ENCODE measurements at regions not wholly inside any gene's neighbourhood (a gene's known extent, or its start where the extent isn't known, plus 50 kb on each side); places are given as distances from the start of the nearest gene placed in this dataset.

DNA sequence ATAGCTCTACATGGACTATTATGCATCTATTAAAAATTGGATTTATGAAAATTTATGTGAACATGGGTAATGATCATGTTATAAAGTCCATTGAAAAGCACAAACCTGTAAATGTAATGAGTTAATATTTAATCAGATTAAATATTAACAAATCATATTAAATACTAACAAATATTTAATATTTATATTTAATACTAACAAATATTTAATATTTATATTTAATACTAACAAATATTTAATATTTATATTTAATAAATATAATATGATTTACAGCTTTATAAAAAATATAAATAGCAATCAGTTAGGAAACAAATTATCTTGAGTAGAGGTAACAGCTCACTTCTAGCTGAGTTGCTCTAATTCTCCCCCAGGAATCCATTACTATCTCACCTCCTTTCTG lies 758.0 kb upstream of the USP15 start:
- H3K4me3 ChIP-seq (ENCODE audit: low read depth in 1 of 2, low read length in 2 of 2): no peak overlapping the region
- H3K36me3 ChIP-seq (ENCODE audit: control insufficient read depth in 2 of 2, insufficient read depth in 2 of 2, low read length in 1 of 2): no peaks in the 10 kb centered on the region
- H3K9me3 ChIP-seq (ENCODE audit: control insufficient read depth in 2 of 2, insufficient read depth in 1 of 2, low read depth in 1 of 2, low read length in 1 of 2): no peaks in the 10 kb centered on the region
- no peaks in the 10 kb centered on the region for H3K4me1 ChIP-seq (ENCODE audit: control insufficient read depth in 2 of 2, insufficient read depth in 2 of 2, low read length in 1 of 2)
- H3K27ac ChIP-seq (ENCODE audit: low read depth in 2 of 2, low read length in 1 of 2): no peak overlapping the region
- H3K27me3 ChIP-seq (ENCODE audit: control insufficient read depth in 1 of 2, insufficient read depth in 2 of 2, low read length in 2 of 2): no peaks in the 10 kb centered on the region

- Histone ChIP-seq H3K27me3 (ENCODE audit: control insufficient read depth in 1 of 2, insufficient read depth in 2 of 2, low read length in 2 of 2) (no peaks in the 10 kb centered on the region), H3K4me1 (ENCODE audit: control insufficient read depth in 2 of 2, insufficient read depth in 2 of 2, low read length in 1 of 2) (no peaks in the 10 kb centered on the region), H3K4me3 (ENCODE audit: low read depth in 1 of 2, low read length in 2 of 2) (no peak overlapping the region), H3K27ac (ENCODE audit: low read depth in 2 of 2, low read length in 1 of 2) (no peak overlapping the region), H3K9me3 (ENCODE audit: control insufficient read depth in 2 of 2, insufficient read depth in 1 of 2, low read depth in 1 of 2, low read length in 1 of 2) (no peaks in the 10 kb centered on the region), H3K36me3 (ENCODE audit: control insufficient read depth in 2 of 2, insufficient read depth in 2 of 2, low read length in 1 of 2) (no peaks in the 10 kb centered on the region)
- 16 to 31% methylated on average over 1 of the region's 1 CpG for WGBS, 2 donors
These were observed 755.7 kb upstream of the USP15 start for GRCh38 chr12:61504396-61505080.

- no peaks in the 10 kb centered on the region for H3K4me1 ChIP-seq (ENCODE audit: control insufficient read depth in 2 of 2, insufficient read depth in 2 of 2, low read length in 1 of 2)
- WGBS, 2 donors: 55 to 63% methylated on average over 2 of the region's 2 CpGs
- H3K27ac ChIP-seq (ENCODE audit: low read depth in 2 of 2, low read length in 1 of 2): no peak overlapping the region
- no peaks in the 10 kb centered on the region for H3K36me3 ChIP-seq (ENCODE audit: control insufficient read depth in 2 of 2, insufficient read depth in 2 of 2, low read length in 1 of 2)
- H3K9me3 ChIP-seq (ENCODE audit: control insufficient read depth in 2 of 2, insufficient read depth in 1 of 2, low read depth in 1 of 2, low read length in 1 of 2): peaks cover 0 to 4% of the 10 kb centered on the region in 2 donors
- H3K4me3 ChIP-seq (ENCODE audit: low read depth in 1 of 2, low read length in 2 of 2): no peak overlapping the region
- no peaks in the 10 kb centered on the region for H3K27me3 ChIP-seq (ENCODE audit: control insufficient read depth in 1 of 2, insufficient read depth in 2 of 2, low read length in 2 of 2)
These were observed 746.7 kb upstream of the USP15 start for GRCh38 chr12:61513499-61513898.

- Histone ChIP-seq H3K4me3 (ENCODE audit: low read depth in 1 of 2, low read length in 2 of 2) (no peak overlapping the region), H3K36me3 (ENCODE audit: control insufficient read depth in 2 of 2, insufficient read depth in 2 of 2, low read length in 1 of 2) (no peaks in the 10 kb centered on the region), H3K9me3 (ENCODE audit: control insufficient read depth in 2 of 2, insufficient read depth in 1 of 2, low read depth in 1 of 2, low read length in 1 of 2) (peaks cover 0 to 4% of the 10 kb centered on the region in 2 donors), H3K4me1 (ENCODE audit: control insufficient read depth in 2 of 2, insufficient read depth in 2 of 2, low read length in 1 of 2) (no peaks in the 10 kb centered on the region), H3K27me3 (ENCODE audit: control insufficient read depth in 1 of 2, insufficient read depth in 2 of 2, low read length in 2 of 2) (no peaks in the 10 kb centered on the region), H3K27ac (ENCODE audit: low read depth in 2 of 2, low read length in 1 of 2) (no peak overlapping the region)
- 72 to 79% methylated on average over 8 of the region's 8 CpGs for WGBS, 2 donors
These were observed 746.2 kb upstream of the USP15 start for GRCh38 chr12:61514016-61514415.

DNA sequence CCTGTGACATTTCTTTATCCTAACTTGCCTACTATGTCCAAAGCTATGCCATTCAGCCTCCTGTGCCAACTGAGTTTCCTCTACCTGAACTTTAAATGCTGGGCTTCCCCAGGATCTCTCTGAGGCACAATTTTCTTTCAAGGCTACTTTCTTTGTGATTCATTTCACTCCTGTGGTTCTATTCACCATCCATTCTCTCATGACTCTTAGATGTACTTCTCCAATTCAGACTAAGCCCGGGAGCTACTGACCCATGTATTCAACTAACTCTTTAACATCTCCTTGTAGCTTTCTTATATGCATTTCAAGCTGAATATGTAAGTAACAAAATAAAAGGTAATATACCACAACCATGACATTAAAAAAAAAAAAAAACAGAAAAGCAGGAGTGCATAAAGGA lies 738.9 kb upstream of the USP15 start:
- Histone ChIP-seq H3K27me3 (ENCODE audit: control insufficient read depth in 1 of 2, insufficient read depth in 2 of 2, low read length in 2 of 2) (no peaks in the 10 kb centered on the region), H3K4me3 (ENCODE audit: low read depth in 1 of 2, low read length in 2 of 2) (no peak overlapping the region), H3K9me3 (ENCODE audit: control insufficient read depth in 2 of 2, insufficient read depth in 1 of 2, low read depth in 1 of 2, low read length in 1 of 2) (no peaks in the 10 kb centered on the region), H3K4me1 (ENCODE audit: control insufficient read depth in 2 of 2, insufficient read depth in 2 of 2, low read length in 1 of 2) (no peaks in the 10 kb centered on the region), H3K27ac (ENCODE audit: low read depth in 2 of 2, low read length in 1 of 2) (no peak overlapping the region), H3K36me3 (ENCODE audit: control insufficient read depth in 2 of 2, insufficient read depth in 2 of 2, low read length in 1 of 2) (no peaks in the 10 kb centered on the region)
- 60 to 63% methylated on average over 1 of the region's 1 CpG for WGBS, 2 donors

DNA sequence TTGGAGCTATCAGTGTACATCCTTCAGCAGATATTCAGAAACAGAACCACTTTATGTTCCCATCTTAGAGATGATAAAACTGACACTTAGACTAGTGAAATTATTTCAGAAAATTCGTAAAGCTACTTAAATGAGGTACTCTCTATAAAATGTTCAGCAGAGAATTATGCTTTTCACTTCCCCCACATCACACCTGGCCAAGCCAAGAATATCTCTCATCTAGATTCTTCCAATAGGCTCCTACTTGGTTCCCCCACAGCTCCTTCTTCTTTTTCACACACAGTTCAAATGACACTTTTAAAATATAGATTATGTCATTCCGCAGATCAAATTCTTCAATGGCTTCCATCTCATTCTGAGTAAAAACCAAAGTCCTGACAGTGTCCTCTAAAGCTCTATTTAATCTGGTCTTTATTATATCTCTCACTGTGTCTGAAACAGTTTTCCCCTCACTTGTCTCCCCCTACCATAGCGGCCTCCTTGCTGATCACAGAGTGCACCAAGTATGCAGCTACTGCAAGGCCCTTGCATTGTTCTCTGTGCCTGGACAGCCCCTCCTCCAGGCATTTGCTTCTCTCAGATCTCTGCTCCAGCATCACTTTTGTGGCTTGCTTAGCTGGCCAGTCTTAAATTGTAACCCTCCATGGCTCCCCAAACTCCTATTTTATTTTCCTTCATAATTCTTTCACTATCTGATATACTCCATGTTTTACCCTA lies 736.8 kb upstream of the USP15 start:
- no peaks in the 10 kb centered on the region for H3K9me3 ChIP-seq (ENCODE audit: control insufficient read depth in 2 of 2, insufficient read depth in 1 of 2, low read depth in 1 of 2, low read length in 1 of 2)
- no peak overlapping the region for H3K4me3 ChIP-seq (ENCODE audit: low read depth in 1 of 2, low read length in 2 of 2)
- no peak overlapping the region for H3K27ac ChIP-seq (ENCODE audit: low read depth in 2 of 2, low read length in 1 of 2)
- H3K36me3 ChIP-seq (ENCODE audit: control insufficient read depth in 2 of 2, insufficient read depth in 2 of 2, low read length in 1 of 2): no peaks in the 10 kb centered on the region
- WGBS, 2 donors: 76 to 79% methylated on average over 3 of the region's 3 CpGs
- H3K27me3 ChIP-seq (ENCODE audit: control insufficient read depth in 1 of 2, insufficient read depth in 2 of 2, low read length in 2 of 2): no peaks in the 10 kb centered on the region
- H3K4me1 ChIP-seq (ENCODE audit: control insufficient read depth in 2 of 2, insufficient read depth in 2 of 2, low read length in 1 of 2): no peaks in the 10 kb centered on the region

DNA sequence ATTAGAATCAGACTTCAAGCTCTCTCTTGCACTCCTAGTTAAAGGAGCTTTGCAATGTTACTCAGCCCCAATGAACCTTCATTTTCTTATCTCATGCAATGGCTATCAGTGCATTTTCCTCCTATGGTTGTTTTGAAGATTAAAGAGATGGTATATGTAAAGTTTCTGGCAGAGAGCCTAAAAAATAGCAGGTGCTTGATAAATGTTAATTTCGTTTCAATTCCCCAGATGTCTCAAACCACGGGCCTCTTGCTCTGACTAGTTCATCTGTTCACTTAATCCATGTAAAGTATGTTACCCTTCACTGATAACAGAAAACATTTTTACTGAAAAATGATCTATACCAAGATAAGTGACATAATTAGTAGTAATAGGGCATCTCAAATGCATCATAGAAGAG lies 735.4 kb upstream of the USP15 start:
- Histone ChIP-seq H3K9me3 (ENCODE audit: control insufficient read depth in 2 of 2, insufficient read depth in 1 of 2, low read depth in 1 of 2, low read length in 1 of 2) (no peaks in the 10 kb centered on the region), H3K36me3 (ENCODE audit: control insufficient read depth in 2 of 2, insufficient read depth in 2 of 2, low read length in 1 of 2) (no peaks in the 10 kb centered on the region), H3K27ac (ENCODE audit: low read depth in 2 of 2, low read length in 1 of 2) (no peak overlapping the region), H3K4me1 (ENCODE audit: control insufficient read depth in 2 of 2, insufficient read depth in 2 of 2, low read length in 1 of 2) (no peaks in the 10 kb centered on the region), H3K27me3 (ENCODE audit: control insufficient read depth in 1 of 2, insufficient read depth in 2 of 2, low read length in 2 of 2) (no peaks in the 10 kb centered on the region), H3K4me3 (ENCODE audit: low read depth in 1 of 2, low read length in 2 of 2) (no peak overlapping the region)
- 26 to 40% methylated on average over 2 of the region's 2 CpGs for WGBS, 2 donors

DNA sequence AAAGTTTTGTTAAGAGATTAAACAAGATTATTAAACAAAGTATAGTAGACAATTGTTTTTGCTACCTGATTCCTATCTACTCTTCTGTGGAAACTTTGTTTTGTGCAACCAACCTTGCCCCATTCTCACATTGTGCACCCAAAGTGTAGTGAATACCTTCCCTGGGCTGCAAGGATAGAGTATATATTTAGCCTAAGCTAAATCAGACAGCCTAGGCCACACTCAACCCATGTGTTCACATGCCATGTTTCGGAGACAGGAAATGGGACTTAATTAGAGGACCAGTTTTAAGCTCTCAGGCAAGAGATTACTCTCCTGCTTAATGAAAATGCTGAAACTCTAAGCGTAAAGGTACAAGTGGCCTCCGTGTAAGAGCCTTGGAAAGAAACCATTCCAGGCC lies 734.9 kb upstream of the USP15 start:
- no peaks in the 10 kb centered on the region for H3K27me3 ChIP-seq (ENCODE audit: control insufficient read depth in 1 of 2, insufficient read depth in 2 of 2, low read length in 2 of 2)
- no peaks in the 10 kb centered on the region for H3K9me3 ChIP-seq (ENCODE audit: control insufficient read depth in 2 of 2, insufficient read depth in 1 of 2, low read depth in 1 of 2, low read length in 1 of 2)
- no peaks in the 10 kb centered on the region for H3K36me3 ChIP-seq (ENCODE audit: control insufficient read depth in 2 of 2, insufficient read depth in 2 of 2, low read length in 1 of 2)
- H3K27ac ChIP-seq (ENCODE audit: low read depth in 2 of 2, low read length in 1 of 2): no peak overlapping the region
- WGBS, 2 donors: 89 to 90% methylated on average over 3 of the region's 3 CpGs
- no peaks in the 10 kb centered on the region for H3K4me1 ChIP-seq (ENCODE audit: control insufficient read depth in 2 of 2, insufficient read depth in 2 of 2, low read length in 1 of 2)
- H3K4me3 ChIP-seq (ENCODE audit: low read depth in 1 of 2, low read length in 2 of 2): no peak overlapping the region

DNA sequence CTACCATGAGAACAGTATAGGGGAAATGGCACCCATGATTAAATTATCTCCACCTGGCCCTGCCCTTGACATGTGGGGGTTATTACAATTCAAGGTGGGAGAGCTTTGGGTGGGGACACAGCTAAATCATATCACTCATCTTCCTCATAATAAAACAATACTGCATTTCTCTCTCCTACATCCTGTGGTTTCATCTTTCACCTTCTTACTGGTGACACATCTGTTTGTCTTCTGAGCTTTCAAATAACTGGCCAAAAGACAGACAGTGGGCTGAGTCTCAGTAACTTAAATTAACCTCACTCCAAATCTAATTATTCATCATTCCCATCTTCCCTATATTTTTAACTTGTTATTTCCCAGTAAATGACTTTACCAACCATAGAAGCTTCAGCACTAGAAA lies 729.7 kb upstream of the USP15 start:
- no peak overlapping the region for H3K4me3 ChIP-seq (ENCODE audit: low read depth in 1 of 2, low read length in 2 of 2)
- H3K9me3 ChIP-seq (ENCODE audit: control insufficient read depth in 2 of 2, insufficient read depth in 1 of 2, low read depth in 1 of 2, low read length in 1 of 2): no peaks in the 10 kb centered on the region
- H3K4me1 ChIP-seq (ENCODE audit: control insufficient read depth in 2 of 2, insufficient read depth in 2 of 2, low read length in 1 of 2): no peaks in the 10 kb centered on the region
- H3K27me3 ChIP-seq (ENCODE audit: control insufficient read depth in 1 of 2, insufficient read depth in 2 of 2, low read length in 2 of 2): no peaks in the 10 kb centered on the region
- no peak overlapping the region for H3K27ac ChIP-seq (ENCODE audit: low read depth in 2 of 2, low read length in 1 of 2)
- H3K36me3 ChIP-seq (ENCODE audit: control insufficient read depth in 2 of 2, insufficient read depth in 2 of 2, low read length in 1 of 2): no peaks in the 10 kb centered on the region

DNA sequence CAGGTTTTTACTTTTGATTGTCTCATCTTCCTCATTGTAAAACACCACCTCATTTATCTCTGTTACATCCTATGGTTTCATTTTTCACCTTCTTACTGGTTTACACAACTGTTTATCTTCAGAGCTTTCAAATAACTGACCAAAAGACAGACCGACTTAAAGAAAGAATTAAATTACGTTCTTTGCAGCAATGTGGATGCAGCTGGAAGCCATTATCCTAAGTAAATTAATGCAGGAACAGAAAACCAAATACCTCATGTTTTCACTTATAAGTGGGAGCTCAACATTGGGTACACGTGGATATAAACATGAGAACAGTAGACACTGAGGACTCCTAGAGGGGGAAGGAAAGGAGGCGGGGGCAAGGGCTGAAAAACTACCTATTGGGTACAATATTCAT lies 729.0 kb upstream of the USP15 start:
- Histone ChIP-seq H3K27me3 (ENCODE audit: control insufficient read depth in 1 of 2, insufficient read depth in 2 of 2, low read length in 2 of 2) (no peaks in the 10 kb centered on the region), H3K27ac (ENCODE audit: low read depth in 2 of 2, low read length in 1 of 2) (no peak overlapping the region), H3K4me1 (ENCODE audit: control insufficient read depth in 2 of 2, insufficient read depth in 2 of 2, low read length in 1 of 2) (no peaks in the 10 kb centered on the region), H3K4me3 (ENCODE audit: low read depth in 1 of 2, low read length in 2 of 2) (no peak overlapping the region), H3K36me3 (ENCODE audit: control insufficient read depth in 2 of 2, insufficient read depth in 2 of 2, low read length in 1 of 2) (no peaks in the 10 kb centered on the region), H3K9me3 (ENCODE audit: control insufficient read depth in 2 of 2, insufficient read depth in 1 of 2, low read depth in 1 of 2, low read length in 1 of 2) (no peaks in the 10 kb centered on the region)
- 66 to 69% methylated on average over 4 of the region's 4 CpGs for WGBS, 2 donors
